H1 (cell line): ENCODE measurements at regions not wholly inside any gene's neighbourhood (a gene's known extent, or its start where the extent isn't known, plus 50 kb on each side); places are given as distances from the start of the nearest gene placed in this dataset.

Experiments used
- CTCF ChIA-PET: fragments of 300-600 bp; sonication (Branson Sonifier 250); formaldehyde crosslinking; loops from one replicate; lab custom pipeline; 2021; ENCODE audit not compliant: partially characterized antibody; lab: Charles Lee
- POLR2A ChIA-PET: fragments of 300-600 bp; sonication (Branson Sonifier 250); formaldehyde crosslinking; loops from one replicate; lab custom pipeline; 2021; ENCODE audit warnings: inconsistent platforms; ENCODE audit not compliant: partially characterized antibody; lab: Charles Lee
- DNase-seq, 2 experiments: peaks; one replicate each; pipeline versions ENCODE4 v3.0.0 to v3.0.0-alpha.2; 2010 to 2022; ENCODE audit warnings: low spot score in 2 of 2, low read depth in 1 of 2, mixed read lengths in 1 of 2
- FAIRE-seq: peaks from 2 replicates; lab custom pipeline; 2011; peaks lifted over from hg19 to GRCh38; lab: Jason Lieb, UNC
- H2AFZ ChIP-seq: 2 replicates; pipeline ENCODE4 v1.8.1; 2012; ENCODE audit warnings: low read length, inconsistent platforms
- H2AK5ac ChIP-seq: 2 replicates; pipeline ENCODE4 v1.6.1; 2013; ENCODE audit warnings: low read depth, low read length
- H2BK120ac ChIP-seq: replicated peaks from 2 replicates; pipeline ENCODE3; 2013; ENCODE audit warnings: low read depth, low read length, inconsistent platforms
- H2BK12ac ChIP-seq: 2 replicates; pipeline ENCODE4 v1.6.1; 2013; ENCODE audit warnings: low read depth, low read length
- H2BK15ac ChIP-seq: 2 replicates; pipeline ENCODE4 v1.6.1; 2013; ENCODE audit warnings: low read length
- H2BK20ac ChIP-seq: 2 replicates; pipeline ENCODE4 v1.6.1; 2013; ENCODE audit warnings: low read length
- H2BK5ac ChIP-seq: 2 replicates; pipeline ENCODE4 v1.6.1; 2013; ENCODE audit warnings: low read depth, low read length
- H3K14ac ChIP-seq: 2 replicates; pipeline ENCODE4 v1.6.1; 2013; ENCODE audit warnings: inconsistent platforms; ENCODE audit not compliant: insufficient read length
- H3K18ac ChIP-seq: 2 replicates; pipeline ENCODE4 v1.6.1; 2013; ENCODE audit warnings: low read length; ENCODE audit errors: extremely low read depth
- H3K23ac ChIP-seq: 2 replicates; pipeline ENCODE4 v1.6.1; 2013; ENCODE audit warnings: inconsistent platforms; ENCODE audit not compliant: insufficient read length
- H3K23me2 ChIP-seq: 2 replicates; pipeline ENCODE4 v1.6.1; 2013; ENCODE audit warnings: low read depth, low read length
- H3K27ac ChIP-seq: 2 replicates; pipeline ENCODE4 v1.6.1; 2011; ENCODE audit warnings: low read depth, low read length, inconsistent platforms
- H3K27me3 ChIP-seq, 4 experiments: replicated peaks in 1 of 4; 1 replicate in 1 of 4; 2 replicates in 3 of 4; pipeline versions ENCODE4 v1.6.1 to v1.8.1; 2011 to 2013; ENCODE audit warnings: low read length in 3 of 4, mild to moderate bottlenecking in 3 of 4, inconsistent platforms in 2 of 4, mixed read lengths in 2 of 4, moderate library complexity in 1 of 4; ENCODE audit not compliant: control insufficient read depth in 3 of 4, insufficient read depth in 3 of 4; ENCODE audit errors: extremely low read depth in 1 of 4
- H3K36me3 ChIP-seq, 4 experiments: 2 replicates each; pipeline versions ENCODE4 v1.6.1 to v1.8.1; 2011 to 2013; ENCODE audit warnings: mild to moderate bottlenecking in 4 of 4, low read length in 3 of 4, moderate library complexity in 2 of 4, control low read depth in 1 of 4, inconsistent platforms in 1 of 4; ENCODE audit not compliant: insufficient read depth in 4 of 4, control insufficient read depth in 2 of 4
- H3K4ac ChIP-seq: replicated peaks from 2 replicates; pipeline ENCODE3; 2013; ENCODE audit warnings: low read length, low read depth, mixed read lengths, inconsistent platforms; ENCODE audit not compliant: insufficient read length
- H3K4me1 ChIP-seq, 4 experiments: replicated peaks in 1 of 4; 1 replicate in 1 of 4; 2 replicates in 3 of 4; pipeline versions ENCODE4 v1.6.1 to v1.8.1; 2011 to 2013; ENCODE audit warnings: low read length in 3 of 4, inconsistent platforms in 2 of 4, mixed read lengths in 1 of 4; ENCODE audit not compliant: insufficient read depth in 4 of 4, control insufficient read depth in 3 of 4
- H3K4me2 ChIP-seq, 2 experiments: 2 replicates each; pipeline versions ENCODE4 v1.6.1 to v1.8.1; 2011 to 2013; ENCODE audit warnings: low read depth in 2 of 2, low read length in 2 of 2, control low read depth in 1 of 2, inconsistent platforms in 1 of 2, mild to moderate bottlenecking in 1 of 2; ENCODE audit not compliant: insufficient read depth in 1 of 2
- H3K4me3 ChIP-seq, 4 experiments: fragments of 200-600, 300-600 bp in 1 of 4; sonication (generic), shearing (Covaris generic), sonication (Bioruptor Twin) in 1 of 4; 2 replicates each; pipeline versions ENCODE4 v1.5.1 to v1.8.1; 2011 to 2016; ENCODE audit warnings: low read length in 4 of 4, low read depth in 3 of 4, control low read depth in 2 of 4, inconsistent platforms in 2 of 4, mild to moderate bottlenecking in 2 of 4, mixed read lengths in 1 of 4, moderate library complexity in 1 of 4; ENCODE audit not compliant: insufficient read depth in 2 of 4; ENCODE audit errors: extremely low read depth in 1 of 4
- H3K56ac ChIP-seq: replicated peaks from 2 replicates; pipeline ENCODE3; 2013; ENCODE audit warnings: low read depth, mild to moderate bottlenecking, mixed read lengths, low read length, inconsistent platforms; ENCODE audit not compliant: insufficient read length
- H3K79me1 ChIP-seq: 2 replicates; pipeline ENCODE4 v1.6.1; 2013; ENCODE audit warnings: low read depth, low read length, control low read depth
- H3K79me2 ChIP-seq, 2 experiments: 2 replicates each; pipeline versions ENCODE4 v1.6.1 to v1.8.1; 2012 to 2013; ENCODE audit warnings: low read length in 2 of 2, mild to moderate bottlenecking in 2 of 2, inconsistent platforms in 1 of 2; ENCODE audit not compliant: insufficient read depth in 2 of 2, control insufficient read depth in 1 of 2
- H3K9ac ChIP-seq, 4 experiments: replicated peaks in 1 of 4; 1 replicate in 1 of 4; 2 replicates in 3 of 4; pipeline versions ENCODE4 v1.6.1 to v1.8.1; 2011 to 2013; ENCODE audit warnings: low read depth in 3 of 4, low read length in 3 of 4, control low read depth in 2 of 4, mild to moderate bottlenecking in 2 of 4, moderate library complexity in 2 of 4, inconsistent platforms in 1 of 4; ENCODE audit errors: extremely low read depth in 1 of 4
- H3K9me3 ChIP-seq, 2 experiments: 2 replicates each; pipeline versions ENCODE4 v1.6.1 to v1.8.1; 2012 to 2013; ENCODE audit warnings: mild to moderate bottlenecking in 2 of 2, moderate library complexity in 2 of 2, control low read depth in 1 of 2, inconsistent platforms in 1 of 2, low read depth in 1 of 2, low read length in 1 of 2, mixed read lengths in 1 of 2; ENCODE audit not compliant: insufficient read depth in 2 of 2
- H4K20me1 ChIP-seq, 2 experiments: replicated peaks in 1 of 2; 2 replicates each; pipeline versions ENCODE3 to v1.8.1; 2011 to 2013; ENCODE audit warnings: inconsistent platforms in 2 of 2, low read length in 2 of 2, mild to moderate bottlenecking in 1 of 2; ENCODE audit not compliant: insufficient read depth in 2 of 2, control insufficient read depth in 1 of 2
- H4K5ac ChIP-seq: 2 replicates; pipeline ENCODE4 v1.6.1; 2013; ENCODE audit warnings: low read length, low read depth, mixed read lengths, inconsistent platforms; ENCODE audit not compliant: insufficient read length
- H4K8ac ChIP-seq: 2 replicates; pipeline ENCODE4 v1.8.0; 2013; ENCODE audit warnings: mild to moderate bottlenecking, moderate library complexity, low read length, inconsistent platforms; ENCODE audit not compliant: insufficient read depth; ENCODE audit errors: extremely low read depth
- H4K91ac ChIP-seq: replicated peaks from 2 replicates; pipeline ENCODE3; 2013; ENCODE audit warnings: low read length, mixed read lengths, inconsistent platforms; ENCODE audit not compliant: insufficient read length
- CBX5 ChIP-seq: fragments of 300-800, 300-1000 bp; sonication (generic); IDR thresholded peaks from 2 replicates; pipeline ENCODE4 v1.7.1; 2016; ENCODE audit warnings: antibody characterized with exemption, low read length, low read depth
- CEBPB ChIP-seq: IDR thresholded peaks from 2 replicates; pipeline ENCODE4 v1.6.1; 2012; ENCODE audit warnings: low read depth, low read length
- EP300 ChIP-seq, 2 experiments: IDR thresholded peaks; 1 replicate in 1 of 2; 2 replicates in 1 of 2; pipeline ENCODE4 v1.6.1; 2011 to 2012; ENCODE audit warnings: low read depth in 2 of 2, low read length in 2 of 2, mild to moderate bottlenecking in 2 of 2, borderline replicate concordance in 1 of 2, inconsistent platforms in 1 of 2, moderate library complexity in 1 of 2
- GTF2F1 ChIP-seq: IDR thresholded peaks from 2 replicates; pipeline ENCODE4 v1.6.1; 2012; ENCODE audit warnings: low read depth, low read length, improper control_type of control experiment, borderline replicate concordance
- HDAC6 ChIP-seq: IDR thresholded peaks from one replicate; pipeline ENCODE4 v1.7.1; 2012; ENCODE audit warnings: low read depth, mild to moderate bottlenecking, inconsistent platforms, low read length, moderate library complexity
- JUN ChIP-seq: IDR thresholded peaks from 2 replicates; pipeline ENCODE4 v1.6.1; 2011; ENCODE audit warnings: low read depth, mild to moderate bottlenecking, improper control_type of control experiment, low read length
- KDM4A ChIP-seq: IDR thresholded peaks from one replicate; pipeline ENCODE4 v1.7.1; 2012; ENCODE audit warnings: low read depth, mild to moderate bottlenecking, moderate library complexity, low read length, inconsistent platforms; ENCODE audit not compliant: severe bottlenecking
- MAFK ChIP-seq: IDR thresholded peaks from 2 replicates; pipeline ENCODE4 v1.6.1; 2012; ENCODE audit warnings: low read depth, mild to moderate bottlenecking, improper control_type of control experiment, low read length
- MAX ChIP-seq: IDR thresholded peaks from 2 replicates; pipeline ENCODE4 v1.6.1; 2012; ENCODE audit warnings: inconsistent platforms
- POLR2A ChIP-seq, 2 experiments: IDR thresholded peaks; 1 replicate in 1 of 2; 2 replicates in 1 of 2; pipeline ENCODE4 v1.6.1; 2011; ENCODE audit warnings: low read depth in 2 of 2, low read length in 2 of 2, mild to moderate bottlenecking in 2 of 2; ENCODE audit errors: control extremely low read depth in 1 of 2
- RFX5 ChIP-seq: IDR thresholded peaks from 2 replicates; pipeline ENCODE4 v1.6.1; 2011; ENCODE audit warnings: low read depth, low read length, improper control_type of control experiment, borderline replicate concordance
- RNF2 ChIP-seq: fragments of 200-900, 300-1000 bp; sonication (generic); IDR thresholded peaks from 2 replicates; pipeline ENCODE4 v1.7.1; 2016; ENCODE audit warnings: borderline replicate concordance, low read depth, mild to moderate bottlenecking, antibody characterized with exemption, low read length; ENCODE audit not compliant: poor library complexity, severe bottlenecking; ENCODE audit errors: missing control alignments
- TBP ChIP-seq: IDR thresholded peaks from 2 replicates; pipeline ENCODE4 v1.6.1; 2011; ENCODE audit warnings: low read depth, low read length, improper control_type of control experiment
- ZNF274 ChIP-seq: IDR thresholded peaks from 2 replicates; pipeline ENCODE4 v1.7.0; 2012; ENCODE audit warnings: low read length, borderline replicate concordance; ENCODE audit errors: extremely low read depth
- WGBS, 2 experiments: shearing (Covaris generic) in 1 of 2; methylation state at CpG; one replicate each; pipeline versions ENCODE4 v1.1.6 to v1.1.7; 2013 to 2015; ENCODE audit warnings: low lambda C conversion rate in 2 of 2, mixed read lengths in 2 of 2, inconsistent platforms in 1 of 2, low coverage in 1 of 2, missing lambda C conversion rate in 1 of 2; ENCODE audit not compliant: insufficient replicate concordance in 2 of 2, insufficient coverage in 1 of 2, insufficient read length in 1 of 2; ENCODE audit errors: extremely low coverage in 1 of 2, missing lambda C conversion rate in 1 of 2; 5-methylcytosine and 5-hydroxymethylcytosine counted together
- TF ChIP-seq, protein P1 (sequence below): IDR thresholded peaks from 2 replicates; pipeline ENCODE4 v1.6.1; 2012; ENCODE audit warnings: inconsistent platforms

GRCh38 chr2:21245565-21245964 lies 121.8 kb downstream of the TDRD15 start:
- Histone ChIP-seq H3K4me1 (no peaks in the 10 kb centered on the region), H4K20me1 (no peaks in the 10 kb centered on the region), H3K79me1 (no peaks in the 10 kb centered on the region), H3K4ac (no peak overlapping the region), H2BK5ac (no peak overlapping the region), H3K9me3 (no peaks in the 10 kb centered on the region), H3K9ac (no peak overlapping the region), H3K56ac (no peak overlapping the region), H4K5ac (no peak overlapping the region), H3K27ac (no peak overlapping the region), H3K23me2 (no peaks in the 10 kb centered on the region), H3K14ac (no peak overlapping the region), H3K79me2 (no peaks in the 10 kb centered on the region), H2AFZ (no peak overlapping the region), H2AK5ac (no peak overlapping the region), H2BK15ac (no peak overlapping the region), H2BK20ac (no peak overlapping the region), H4K8ac (no peak overlapping the region), H4K91ac (no peak overlapping the region), H2BK120ac (no peak overlapping the region), H3K18ac (no peak overlapping the region), H3K36me3 (no peaks in the 10 kb centered on the region), H3K27me3 (no peaks in the 10 kb centered on the region), H2BK12ac (no peak overlapping the region), H3K4me3 (no peak overlapping the region), H3K23ac (no peak overlapping the region), H3K4me2 (no peak overlapping the region)
- ChIA-PET CTCF (no interaction called here), POLR2A (no interaction called here)
- FAIRE-seq (no peak), DNase-seq (no peak)
- WGBS, 2 experiments: 82% methylated on average over 2 of the region's 2 CpGs; no CpG with 5 or more reads in 1 of the 2 experiments
- TF ChIP-seq GTF2F1 (no peak), KDM4A (no peak), MAX (no peak), JUN (no peak), RNF2 (no peak), POLR2A (IDR thresholded peaks at IDR 0.05; ENCODE audit: control extremely low read depth in 1 of 2, low read depth in 2 of 2, low read length in 2 of 2) (no peak), HDAC6 (no peak), RFX5 (no peak), EP300 (IDR thresholded peaks at IDR 0.05; ENCODE audit: borderline replicate concordance in 1 of 2, low read depth in 2 of 2, low read length in 2 of 2) (no peak), CEBPB (no peak), MAFK (no peak), ZNF274 (no peak), TBP (no peak), CBX5 (no peak)
- TF ChIP-seq, protein P1, sequence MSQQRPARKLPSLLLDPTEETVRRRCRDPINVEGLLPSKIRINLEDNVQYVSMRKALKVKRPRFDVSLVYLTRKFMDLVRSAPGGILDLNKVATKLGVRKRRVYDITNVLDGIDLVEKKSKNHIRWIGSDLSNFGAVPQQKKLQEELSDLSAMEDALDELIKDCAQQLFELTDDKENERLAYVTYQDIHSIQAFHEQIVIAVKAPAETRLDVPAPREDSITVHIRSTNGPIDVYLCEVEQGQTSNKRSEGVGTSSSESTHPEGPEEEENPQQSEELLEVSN: no peak
